ENCODE measurements at regions not wholly inside any gene's neighbourhood (a gene's known extent, or its start where the extent isn't known, plus 50 kb on each side); places are given as distances from the start of the nearest gene placed in this dataset.

DNA sequence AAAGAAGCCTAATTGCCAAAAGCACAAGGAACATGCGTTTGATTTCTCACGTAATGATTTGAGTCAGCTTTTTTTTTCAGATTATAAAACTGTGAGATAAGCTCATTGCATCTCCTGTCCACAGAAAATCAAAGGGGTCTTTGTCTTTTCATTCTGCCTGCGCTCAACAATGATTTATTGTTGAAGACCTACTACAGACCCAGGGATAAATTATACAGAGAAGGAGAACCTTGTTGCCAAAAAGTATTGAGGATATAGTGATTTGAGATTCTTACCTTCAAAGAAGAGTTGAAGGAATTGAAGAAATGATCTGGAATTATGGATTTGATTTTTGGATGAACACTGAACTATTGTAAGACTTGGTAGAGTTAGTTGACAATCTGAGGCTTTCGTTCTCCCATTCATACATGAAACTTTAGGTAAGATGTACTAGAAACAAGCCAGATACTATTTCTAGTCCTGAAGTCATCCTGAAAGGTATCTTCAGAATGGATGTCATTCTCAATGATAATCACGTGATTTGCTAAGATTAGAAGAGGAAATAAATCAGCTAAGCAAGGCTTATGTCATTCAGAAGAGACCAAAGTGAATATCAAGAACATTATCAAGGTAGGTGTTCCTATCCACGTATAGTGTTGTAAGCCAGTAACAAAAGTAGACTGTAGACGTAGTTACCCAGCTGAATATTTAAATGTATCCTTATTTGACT is 71.1 kb upstream of the SCOC start:
- TF ChIP-seq POLR2A (IDR thresholded peaks at IDR 0.05): no peak
- TF ChIP-seq, protein P1, sequence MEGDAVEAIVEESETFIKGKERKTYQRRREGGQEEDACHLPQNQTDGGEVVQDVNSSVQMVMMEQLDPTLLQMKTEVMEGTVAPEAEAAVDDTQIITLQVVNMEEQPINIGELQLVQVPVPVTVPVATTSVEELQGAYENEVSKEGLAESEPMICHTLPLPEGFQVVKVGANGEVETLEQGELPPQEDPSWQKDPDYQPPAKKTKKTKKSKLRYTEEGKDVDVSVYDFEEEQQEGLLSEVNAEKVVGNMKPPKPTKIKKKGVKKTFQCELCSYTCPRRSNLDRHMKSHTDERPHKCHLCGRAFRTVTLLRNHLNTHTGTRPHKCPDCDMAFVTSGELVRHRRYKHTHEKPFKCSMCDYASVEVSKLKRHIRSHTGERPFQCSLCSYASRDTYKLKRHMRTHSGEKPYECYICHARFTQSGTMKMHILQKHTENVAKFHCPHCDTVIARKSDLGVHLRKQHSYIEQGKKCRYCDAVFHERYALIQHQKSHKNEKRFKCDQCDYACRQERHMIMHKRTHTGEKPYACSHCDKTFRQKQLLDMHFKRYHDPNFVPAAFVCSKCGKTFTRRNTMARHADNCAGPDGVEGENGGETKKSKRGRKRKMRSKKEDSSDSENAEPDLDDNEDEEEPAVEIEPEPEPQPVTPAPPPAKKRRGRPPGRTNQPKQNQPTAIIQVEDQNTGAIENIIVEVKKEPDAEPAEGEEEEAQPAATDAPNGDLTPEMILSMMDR (IDR thresholded peaks at IDR 0.05): no peak
- Histone ChIP-seq H3K36me3 (ENCODE audit: low read depth, missing control alignments) (no peaks in the 10 kb centered on the region), H3K27ac (no peak overlapping the region), H3K4me1 (peaks cover 2% of the 10 kb centered on the region), H3K9me3 (no peaks in the 10 kb centered on the region), H3K27me3 (no peaks in the 10 kb centered on the region), H3K4me3 (no peak overlapping the region)
- DNase-seq: no peak
- intact Hi-C loops (cut with DNase I; ENCODE audit: low total_unique reads): no loop called here
- WGBS, 2 donors: 69 to 75% methylated on average over 7 of the region's 7 CpGs

DNA sequence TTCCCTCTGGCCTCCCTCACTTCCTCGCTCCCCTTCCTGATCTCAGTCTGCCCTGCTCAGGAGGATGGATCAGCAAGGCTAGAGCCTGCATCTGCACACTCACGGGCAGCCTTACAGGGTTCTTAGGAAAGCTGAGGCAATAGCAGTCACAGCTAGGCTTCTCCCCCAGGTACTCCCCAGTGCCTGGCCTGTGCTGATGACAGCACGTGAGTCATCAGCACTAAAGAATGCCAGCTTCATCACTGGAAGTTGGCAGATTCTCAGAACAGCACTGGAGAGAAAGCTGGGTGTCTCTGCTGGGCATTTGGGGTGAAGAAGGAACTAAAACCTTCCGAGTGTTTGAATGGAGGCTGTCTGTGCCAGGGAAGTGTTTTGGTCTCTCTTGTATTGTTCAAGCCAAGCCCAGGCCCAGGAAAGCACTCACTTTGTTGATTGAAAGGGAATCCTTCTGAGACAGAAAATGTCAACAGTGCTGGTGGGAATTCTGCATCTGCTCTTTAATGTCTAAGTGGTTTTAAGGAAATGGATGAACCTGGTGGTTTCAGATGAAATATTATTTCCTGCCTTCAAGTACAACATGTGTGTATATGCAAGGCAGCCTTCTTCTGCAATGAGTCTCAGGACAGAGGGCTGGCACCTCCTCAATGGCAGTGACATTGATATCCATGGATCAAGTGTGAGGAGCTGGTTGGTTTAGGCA is 73.0 kb upstream of the SCOC start:
- intact Hi-C loops (cut with DNase I; ENCODE audit: low total_unique reads): no loop called here
- WGBS, 2 donors: 58 to 61% methylated on average over 4 of the region's 4 CpGs
- no peaks in the 10 kb centered on the region for H3K9me3 ChIP-seq

DNA sequence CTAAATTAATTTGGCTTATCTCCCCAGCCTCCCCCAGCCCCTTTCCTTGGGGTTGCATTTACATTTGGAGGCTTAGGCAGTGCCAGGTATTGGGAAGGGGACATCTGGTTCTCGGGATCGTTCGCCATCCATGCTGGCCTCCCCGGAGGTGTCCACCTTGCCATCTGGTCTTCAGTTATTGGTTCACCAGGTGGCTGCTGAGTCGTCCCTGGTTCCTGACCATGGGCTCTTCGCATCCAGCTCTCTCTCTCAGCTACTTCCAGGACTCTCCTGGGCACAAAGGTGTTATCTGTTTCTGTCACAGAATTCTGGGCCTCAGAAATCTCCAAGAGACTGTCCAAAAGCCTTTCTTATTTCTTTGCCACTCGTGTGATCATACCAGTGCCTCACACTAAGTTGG is 75.4 kb upstream of the SCOC start:
- 90 to 92% methylated on average over 7 of the region's 7 CpGs for WGBS, 2 donors
- Histone ChIP-seq H3K4me1 (peaks cover 16% of the 10 kb centered on the region), H3K4me3 (no peak overlapping the region), H3K27me3 (no peaks in the 10 kb centered on the region), H3K27ac (no peak overlapping the region), H3K36me3 (ENCODE audit: low read depth, missing control alignments) (no peaks in the 10 kb centered on the region), H3K9me3 (no peaks in the 10 kb centered on the region)
- intact Hi-C loops (cut with DNase I; ENCODE audit: low total_unique reads): no loop called here
- no peak for DNase-seq
- TF ChIP-seq POLR2A (IDR thresholded peaks at IDR 0.05): no peak
- TF ChIP-seq, protein P1 (IDR thresholded peaks at IDR 0.05): no peak

More for the DNA sequence above, 73.0 kb upstream of the SCOC start:
- no peak for TF ChIP-seq POLR2A (IDR thresholded peaks at IDR 0.05)
- TF ChIP-seq, protein P1 (IDR thresholded peaks at IDR 0.05): no peak
- Histone ChIP-seq H3K27me3 (no peaks in the 10 kb centered on the region), H3K27ac (no peak overlapping the region), H3K4me1 (peaks cover 16% of the 10 kb centered on the region), H3K36me3 (ENCODE audit: low read depth, missing control alignments) (no peaks in the 10 kb centered on the region), H3K4me3 (no peak overlapping the region)
- DNase-seq: peak; percentile 37

DNA sequence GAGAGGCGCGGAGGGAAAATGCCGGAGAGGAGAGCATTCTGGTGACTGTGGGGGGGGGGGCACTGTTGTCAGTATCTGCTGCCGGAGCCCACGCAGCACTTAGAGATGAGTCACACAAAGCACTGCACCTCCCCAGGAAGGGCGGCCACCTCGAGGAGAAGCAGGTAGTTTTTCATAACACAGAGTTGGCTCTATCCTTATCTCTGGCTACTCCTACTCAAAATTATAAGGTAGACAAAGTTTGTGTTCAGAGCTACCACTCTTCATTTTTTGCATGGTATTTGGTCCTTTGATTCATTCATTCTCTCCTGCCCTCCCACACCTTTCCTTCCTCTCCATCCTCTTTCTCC is 76.2 kb upstream of the SCOC start:
- H3K36me3 ChIP-seq (ENCODE audit: low read depth, missing control alignments): no peaks in the 10 kb centered on the region
- 44 to 46% methylated on average over 7 of the region's 7 CpGs for WGBS, 2 donors
- no peaks in the 10 kb centered on the region for H3K27me3 ChIP-seq
- DNase-seq: peak; percentile 47
- H3K27ac ChIP-seq: no peak overlapping the region
- H3K4me3 ChIP-seq: no peak overlapping the region
- intact Hi-C loops (cut with DNase I; ENCODE audit: low total_unique reads): no loop called here
- TF ChIP-seq POLR2A (IDR thresholded peaks at IDR 0.05): no peak
- TF ChIP-seq, protein P1 (IDR thresholded peaks at IDR 0.05): no peak
- H3K9me3 ChIP-seq: no peaks in the 10 kb centered on the region
- H3K4me1 ChIP-seq: peaks cover 16% of the 10 kb centered on the region

All from testis (tissue), 2 donors.